ENCODE measurements at regions not wholly inside any gene's neighbourhood (a gene's known extent, or its start where the extent isn't known, plus 50 kb on each side); places are given as distances from the start of the nearest gene placed in this dataset.
"Not testable (repeated sequence)": the region's sequence is repeated elsewhere in the genome, so short reads cannot be mapped to it uniquely, and the experiment has no call there.

DNA sequence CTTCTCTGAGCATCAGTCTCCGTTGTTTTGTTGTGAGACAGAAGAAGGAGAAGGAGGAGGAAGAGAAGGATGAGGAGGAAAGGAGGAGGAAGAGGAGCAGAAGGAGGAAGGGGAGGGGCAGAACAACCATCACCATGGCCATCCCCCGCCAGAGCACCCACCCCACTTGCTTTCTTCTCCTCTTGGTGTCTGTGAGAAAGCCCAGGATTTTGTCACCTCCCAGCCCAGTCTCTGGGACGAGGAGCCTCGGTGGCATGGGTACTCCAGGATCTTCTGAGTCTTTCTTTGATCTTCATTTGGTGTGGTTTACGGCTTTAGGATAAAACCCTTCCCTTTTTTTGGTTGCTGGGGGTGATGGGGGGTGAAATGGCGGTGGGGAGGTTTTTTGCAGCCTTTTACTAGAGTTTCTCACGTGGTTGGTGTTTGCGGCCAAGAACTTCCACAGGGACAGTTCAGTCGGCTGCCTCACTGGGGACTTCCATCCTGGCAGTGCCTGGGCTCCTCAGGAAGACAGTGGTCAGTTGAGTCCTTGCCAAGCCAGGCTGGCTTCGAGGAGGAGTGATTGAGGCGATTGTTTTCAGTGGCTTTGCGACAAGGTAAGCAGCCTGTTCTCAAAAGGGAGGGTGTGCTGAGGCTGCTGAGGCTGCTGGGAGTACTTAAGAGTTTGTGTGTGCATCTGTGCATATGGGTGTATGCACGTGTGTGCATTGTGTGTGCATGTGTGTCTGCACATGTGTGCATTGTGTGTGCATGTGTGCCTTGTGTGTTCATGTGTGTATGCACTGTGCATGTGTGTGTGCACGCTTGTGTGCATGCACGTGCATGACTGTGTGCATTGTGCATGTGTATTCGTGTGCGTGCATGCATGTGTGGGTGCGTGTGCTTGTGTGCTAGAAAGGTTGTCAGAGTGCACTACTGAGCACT is 567.5 kb downstream of the TBC1D22A start:
- DNase-seq = no peak

DNA sequence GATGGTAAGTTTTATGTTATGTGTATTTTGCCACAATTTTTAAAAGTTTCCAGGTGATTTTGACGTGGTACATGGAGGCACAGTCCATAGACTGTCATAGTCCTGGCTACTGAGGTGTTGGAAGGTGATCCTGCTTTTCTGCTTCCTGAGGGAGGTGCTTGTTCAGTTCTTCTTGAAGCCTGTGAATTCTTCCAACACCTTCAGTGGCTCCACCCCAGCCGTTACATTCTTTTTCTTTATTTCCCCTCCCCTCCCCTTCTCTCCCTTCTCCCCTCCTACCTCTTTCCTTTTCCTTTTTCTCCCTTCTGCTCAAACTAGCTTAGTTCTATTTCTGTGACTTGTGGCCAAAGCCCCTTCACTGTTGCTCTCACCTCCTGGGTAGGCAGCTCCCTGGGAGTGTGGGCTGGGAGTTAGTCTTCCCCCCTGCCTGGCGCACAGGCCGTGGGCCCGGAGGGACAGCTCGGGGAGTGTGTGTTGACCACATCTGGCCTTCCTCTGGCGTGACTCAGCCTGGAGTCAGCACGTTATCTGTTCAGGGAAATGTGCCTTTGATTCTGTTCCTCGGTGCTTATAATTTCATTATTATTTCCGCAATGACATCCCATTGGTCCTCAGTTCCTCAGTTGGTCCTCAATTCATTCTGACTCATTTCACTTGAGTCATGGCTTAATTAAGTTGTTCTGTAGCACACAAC is 566.2 kb downstream of the TBC1D22A start:
- no peak for DNase-seq

DNA sequence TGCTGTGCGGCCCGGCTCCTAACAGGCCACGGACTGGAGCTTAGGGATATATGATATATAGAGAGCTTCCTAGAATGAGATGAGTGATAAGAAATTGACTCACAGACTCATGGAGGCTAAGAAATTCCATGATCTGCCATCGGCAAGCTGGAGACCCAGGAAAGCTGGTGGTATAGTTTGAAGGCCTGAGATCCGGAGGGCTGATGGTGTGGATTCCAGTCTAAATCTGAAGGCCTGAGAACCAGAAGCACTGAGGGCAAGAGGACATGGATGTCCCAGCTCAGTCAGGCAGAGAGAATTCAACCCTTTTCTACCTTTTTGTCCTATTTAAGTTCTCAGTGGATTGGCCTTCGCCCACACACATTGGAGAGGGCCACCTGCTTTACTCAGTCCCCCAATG is 564.8 kb downstream of the TBC1D22A start:
- no peak for DNase-seq

DNA sequence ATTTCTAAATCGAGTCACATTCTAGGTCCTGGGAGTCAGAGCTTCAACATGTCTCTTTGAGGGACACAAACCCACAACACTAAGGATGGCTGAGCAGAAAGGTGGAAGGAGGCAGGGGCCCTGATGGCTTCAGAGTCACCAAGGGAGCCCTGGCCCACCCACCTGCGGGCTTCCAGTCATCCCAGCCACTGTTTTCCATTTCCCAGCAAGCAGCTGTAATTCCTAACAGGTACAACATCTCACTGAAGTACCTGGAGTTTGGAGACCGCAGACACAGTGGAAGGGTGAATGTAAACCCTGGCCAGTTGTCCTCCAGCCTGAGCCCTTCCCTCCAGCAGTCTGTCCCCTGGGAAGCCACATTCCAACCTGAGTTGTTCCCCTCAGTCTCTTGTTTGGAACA is 562.8 kb downstream of the TBC1D22A start:
- no peak for DNase-seq

DNA sequence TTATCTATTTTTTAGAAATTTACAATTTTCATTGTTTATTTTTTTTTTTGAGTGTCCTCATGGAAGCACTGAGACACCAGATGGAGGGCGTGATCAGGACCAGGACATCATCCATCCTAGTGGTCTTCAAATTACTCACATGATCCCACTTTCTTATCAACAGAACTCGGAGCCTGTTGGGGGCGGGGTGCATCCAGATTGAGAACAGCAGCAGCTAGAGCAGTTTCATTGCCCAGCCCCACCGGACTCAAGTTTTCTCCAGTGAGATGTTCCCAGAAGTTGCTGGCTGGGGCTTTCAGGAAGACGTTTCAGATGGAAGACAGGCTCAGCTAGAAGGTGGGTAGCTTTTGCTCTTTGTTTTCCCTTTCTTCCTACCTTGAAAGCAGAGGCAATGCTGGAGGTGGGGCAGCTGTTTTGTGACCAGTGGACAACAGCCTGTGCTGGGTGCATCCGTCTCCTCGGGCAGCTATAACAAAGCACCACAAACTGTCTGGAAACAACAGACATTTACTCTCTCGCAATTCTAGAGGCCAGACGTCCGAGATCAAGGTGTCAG is 562.1 kb downstream of the TBC1D22A start:
- DNase-seq = no peak

DNA sequence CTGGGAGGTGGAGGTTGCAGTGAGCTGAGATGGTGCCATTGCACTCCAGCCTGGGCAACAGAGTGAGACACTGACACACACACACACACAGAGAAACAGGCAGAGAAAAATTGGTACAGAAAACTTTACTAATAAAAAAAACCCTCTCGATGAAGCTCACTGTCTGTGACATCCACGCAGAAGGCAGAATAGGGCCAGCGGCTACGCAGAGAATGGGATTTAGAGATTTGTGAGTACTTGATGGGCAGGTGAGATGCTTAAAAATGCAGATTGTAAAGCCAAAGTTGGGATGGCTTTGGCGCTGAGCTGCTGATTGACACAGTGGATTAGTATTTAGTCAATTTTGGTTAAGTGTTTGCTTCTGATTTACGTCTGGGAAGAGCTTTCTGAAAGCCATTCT is 561.1 kb downstream of the TBC1D22A start:
- no peak for DNase-seq

DNA sequence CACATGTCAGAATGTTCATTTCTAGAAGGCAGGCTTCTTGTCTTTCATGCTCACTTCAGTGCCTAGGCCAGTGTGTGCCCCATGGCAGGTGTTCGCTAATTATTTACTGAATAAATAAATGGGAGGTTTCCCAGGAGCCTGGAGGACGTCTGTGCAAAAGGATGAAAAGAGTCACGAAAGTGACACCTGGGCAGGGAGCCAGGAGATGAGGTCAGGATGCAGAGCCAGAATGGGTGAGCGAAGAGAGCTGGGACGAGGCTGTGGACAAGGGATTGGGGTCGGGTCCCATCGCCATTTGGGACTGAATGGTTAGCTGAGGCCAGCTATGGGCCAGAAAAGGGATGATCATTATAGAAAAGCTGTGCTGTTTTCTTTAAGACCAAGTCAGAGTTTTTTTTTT is 560.4 kb downstream of the TBC1D22A start:
- peak; percentile 28 for DNase-seq

DNA sequence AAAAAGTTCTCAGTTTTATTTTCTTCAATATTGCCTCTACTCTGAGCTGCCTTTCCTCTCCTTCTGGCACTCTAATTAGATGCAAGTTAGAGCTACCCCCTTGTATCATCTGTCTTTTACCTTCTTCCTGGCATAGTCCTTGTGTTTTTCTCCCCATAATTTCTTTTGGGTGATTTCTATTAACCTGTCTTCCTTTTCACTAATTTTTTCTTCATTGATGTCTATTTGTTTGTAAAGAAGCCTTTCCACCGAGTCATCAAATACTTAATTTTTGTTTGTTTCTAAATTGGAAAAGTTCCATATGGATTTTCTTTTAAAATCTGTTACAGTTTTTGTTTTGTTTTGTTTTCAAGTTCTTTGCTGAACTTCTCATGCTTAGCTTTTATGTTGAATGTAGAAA is 558.1 kb downstream of the TBC1D22A start:
- DNase-seq = no peak

DNA sequence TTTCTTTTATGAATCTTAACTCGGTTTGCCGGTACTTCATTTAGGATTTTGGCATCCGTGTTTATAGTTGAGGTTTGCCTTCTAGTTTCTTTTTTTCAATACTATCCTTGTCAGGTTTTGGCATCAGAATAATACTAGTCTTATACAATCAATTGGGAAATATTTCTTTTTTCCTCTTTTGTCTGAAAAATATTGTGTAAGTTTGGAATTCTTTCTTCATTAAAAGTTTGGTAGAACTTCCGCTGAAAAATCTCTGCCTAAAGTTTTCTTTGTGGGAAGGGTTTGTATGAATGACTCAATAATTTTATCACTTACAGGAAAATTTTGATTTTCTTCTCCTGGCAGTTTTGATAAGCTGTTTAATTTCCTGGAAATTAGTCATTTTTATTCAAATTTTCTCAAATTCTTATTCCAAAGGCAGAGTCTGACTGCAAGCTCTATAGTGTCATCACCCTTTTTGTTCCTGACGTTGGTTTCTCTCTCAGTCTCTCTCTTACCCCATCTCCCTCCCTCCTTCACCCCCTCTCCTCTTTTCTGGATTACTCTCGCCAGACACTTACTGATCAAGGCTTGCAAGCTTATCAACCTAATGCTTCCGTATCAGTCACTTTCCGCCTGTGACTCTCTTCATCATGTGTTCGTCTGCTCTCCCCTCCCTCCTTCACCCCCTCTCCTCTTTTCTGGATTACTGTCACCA is 555.7 kb downstream of the TBC1D22A start:
- DNase-seq = no peak

DNA sequence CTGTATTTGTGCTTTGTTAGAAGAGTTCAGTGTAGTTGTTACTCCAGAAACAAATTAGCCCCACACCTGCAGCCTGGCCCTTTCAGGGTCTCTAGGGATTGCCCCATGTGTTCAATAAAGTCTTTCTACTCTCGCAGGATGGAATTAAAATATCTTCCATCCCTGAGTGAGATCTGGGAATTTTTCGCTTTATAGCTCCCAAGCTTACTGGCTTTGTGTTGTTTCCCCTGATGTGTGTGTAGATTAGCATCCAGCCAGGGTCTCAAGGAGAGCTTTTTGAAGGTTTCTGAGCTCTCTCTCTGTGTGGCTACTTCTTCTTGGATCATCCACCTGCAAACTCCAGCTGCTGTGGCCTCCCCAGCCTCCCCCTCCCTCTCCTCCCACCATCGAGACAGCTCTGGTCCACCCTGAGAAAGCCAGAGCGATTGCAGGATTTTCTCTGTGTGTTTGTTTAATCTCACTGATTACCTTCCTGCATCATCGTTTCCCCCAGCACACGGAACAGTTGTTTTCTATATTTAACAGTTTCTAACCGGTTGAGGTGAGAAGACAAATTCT is 553.5 kb downstream of the TBC1D22A start:
- DNase-seq = no peak

DNA sequence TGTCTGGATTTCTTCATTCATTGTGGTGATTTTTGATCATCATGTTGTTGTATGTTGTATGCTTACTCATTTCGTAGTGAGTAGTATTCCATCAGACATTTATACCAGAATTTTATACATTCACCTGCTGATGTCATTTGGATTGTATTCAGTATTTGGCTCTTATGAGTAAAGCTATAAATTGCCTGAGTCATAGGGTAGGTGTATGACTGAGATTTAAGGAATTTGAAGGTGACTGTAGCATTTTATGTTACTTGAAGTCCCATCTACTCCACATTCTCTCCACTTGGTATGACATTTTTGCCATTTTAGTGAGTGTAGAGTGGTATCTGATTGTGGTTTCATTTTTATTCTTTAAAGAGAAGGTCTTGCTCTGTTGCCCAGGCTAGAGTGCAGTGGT is 548.2 kb downstream of the TBC1D22A start:
- no peak for DNase-seq

DNA sequence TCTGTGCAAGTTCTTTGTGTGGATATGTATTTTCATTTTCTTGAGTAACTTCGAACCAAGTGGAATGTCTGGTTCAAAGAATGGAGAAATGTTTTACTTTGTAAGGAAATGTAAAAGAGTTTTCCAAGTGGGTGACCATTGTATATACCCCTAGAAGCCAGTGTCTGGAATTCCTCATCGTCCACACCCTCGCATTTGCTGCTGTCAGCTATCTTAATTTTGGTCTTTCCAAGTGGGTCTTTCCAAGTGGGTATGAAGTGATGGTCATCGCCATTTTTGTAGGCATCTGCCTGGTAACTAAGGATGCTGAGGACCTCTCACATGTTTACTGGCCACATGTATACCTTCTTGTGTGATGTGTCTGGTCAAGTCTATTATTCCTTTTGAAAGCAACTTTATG is 547.5 kb downstream of the TBC1D22A start:
- DNase-seq = no peak

DNA sequence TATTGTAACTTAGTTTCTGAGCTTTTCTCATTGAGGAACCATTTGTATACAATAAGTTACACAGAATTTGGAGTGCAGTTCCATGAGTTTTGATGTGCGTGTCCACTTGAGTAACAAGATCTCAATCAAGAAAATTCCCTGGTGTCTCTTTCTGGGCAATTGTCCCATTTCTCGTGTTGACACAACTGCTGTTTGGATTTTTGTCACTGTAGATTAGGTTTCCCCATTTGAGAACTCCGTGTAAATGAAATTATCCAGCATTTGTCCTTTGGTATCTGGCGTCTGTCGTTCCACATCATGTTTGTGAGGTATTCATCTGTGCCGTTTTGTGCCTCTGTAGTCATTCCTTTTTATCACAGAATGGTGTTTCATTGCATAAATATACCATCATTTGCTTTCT is 547.0 kb downstream of the TBC1D22A start:
- no peak for DNase-seq

DNA sequence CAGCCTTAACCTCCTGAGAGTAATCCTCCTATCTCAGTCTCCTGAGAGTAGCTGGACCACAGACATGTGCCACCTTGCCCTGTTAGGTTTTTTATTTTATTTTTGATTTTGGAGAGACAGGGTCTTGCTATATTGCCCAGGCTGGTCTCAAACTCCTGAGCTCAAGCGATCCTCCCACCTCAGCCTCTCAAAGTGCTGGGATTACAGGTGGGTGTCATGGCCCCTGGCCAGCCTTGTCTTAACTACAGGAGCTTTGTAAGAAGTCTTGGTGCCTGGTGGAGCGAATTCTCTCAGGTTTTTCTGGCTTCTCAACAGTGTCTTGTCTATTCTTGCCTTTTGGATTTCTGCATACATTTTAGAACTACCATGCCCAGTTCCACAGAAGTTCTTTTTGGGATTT is 546.4 kb downstream of the TBC1D22A start:
- DNase-seq = no peak

DNA sequence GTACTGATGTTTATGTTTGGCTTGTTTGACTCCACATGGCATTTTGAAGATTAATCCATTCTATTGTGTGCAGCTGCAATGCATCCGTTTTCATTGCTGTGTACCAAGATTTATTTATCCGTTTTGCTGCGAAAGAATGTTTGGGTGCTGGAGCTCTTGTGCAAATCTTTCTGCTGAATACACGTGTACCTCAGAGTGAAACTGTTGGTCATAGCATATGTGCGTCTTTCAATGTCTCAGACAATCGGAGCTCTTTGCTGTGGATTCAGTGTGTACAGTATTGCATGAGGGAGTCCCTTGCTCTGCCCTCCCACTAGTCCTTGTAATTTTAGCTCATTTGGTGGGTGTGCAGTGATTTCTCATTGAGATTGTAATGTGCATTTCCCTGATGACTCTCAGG is 545.4 kb downstream of the TBC1D22A start:
- no peak for DNase-seq

DNA sequence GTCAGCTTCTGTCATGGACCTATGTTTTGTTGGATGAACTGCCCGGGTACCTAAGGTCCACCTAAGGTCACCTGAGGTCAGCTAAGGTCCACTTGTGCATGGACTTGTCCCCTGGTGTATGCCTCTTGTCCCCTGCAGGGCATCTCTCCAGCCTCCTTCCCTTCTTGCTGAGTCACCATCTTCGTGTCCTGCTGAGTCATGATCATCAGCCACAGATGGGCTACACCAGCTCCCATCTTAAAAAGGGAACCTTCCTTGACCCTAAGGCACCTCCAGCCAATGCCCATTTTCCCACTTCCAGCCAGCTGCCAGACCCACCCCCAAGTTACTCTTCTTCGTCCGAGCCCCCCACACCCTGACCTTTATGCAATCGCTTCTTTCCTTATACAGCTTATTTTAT is 544.9 kb downstream of the TBC1D22A start:
- no peak for DNase-seq

DNA sequence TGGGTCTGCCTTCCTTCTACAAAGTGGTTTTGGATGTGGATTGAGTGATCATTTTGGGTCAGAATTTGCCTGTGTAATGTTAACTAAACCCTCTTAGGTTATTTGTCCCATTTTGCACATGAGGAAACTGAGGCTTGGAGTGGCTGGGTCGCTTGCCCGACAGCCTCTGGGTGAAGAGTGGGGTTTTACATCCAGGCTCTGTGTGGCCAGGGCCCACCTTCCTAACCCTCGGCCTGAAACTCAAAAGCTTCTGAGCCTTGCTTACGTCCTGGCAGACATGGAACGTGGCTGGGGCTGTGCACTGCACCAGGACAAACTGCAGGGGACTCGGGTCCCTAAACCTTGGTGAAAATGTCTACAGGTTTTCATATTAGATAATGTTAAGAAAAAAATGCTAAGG is 542.4 kb downstream of the TBC1D22A start:
- DNase-seq = no peak

DNA sequence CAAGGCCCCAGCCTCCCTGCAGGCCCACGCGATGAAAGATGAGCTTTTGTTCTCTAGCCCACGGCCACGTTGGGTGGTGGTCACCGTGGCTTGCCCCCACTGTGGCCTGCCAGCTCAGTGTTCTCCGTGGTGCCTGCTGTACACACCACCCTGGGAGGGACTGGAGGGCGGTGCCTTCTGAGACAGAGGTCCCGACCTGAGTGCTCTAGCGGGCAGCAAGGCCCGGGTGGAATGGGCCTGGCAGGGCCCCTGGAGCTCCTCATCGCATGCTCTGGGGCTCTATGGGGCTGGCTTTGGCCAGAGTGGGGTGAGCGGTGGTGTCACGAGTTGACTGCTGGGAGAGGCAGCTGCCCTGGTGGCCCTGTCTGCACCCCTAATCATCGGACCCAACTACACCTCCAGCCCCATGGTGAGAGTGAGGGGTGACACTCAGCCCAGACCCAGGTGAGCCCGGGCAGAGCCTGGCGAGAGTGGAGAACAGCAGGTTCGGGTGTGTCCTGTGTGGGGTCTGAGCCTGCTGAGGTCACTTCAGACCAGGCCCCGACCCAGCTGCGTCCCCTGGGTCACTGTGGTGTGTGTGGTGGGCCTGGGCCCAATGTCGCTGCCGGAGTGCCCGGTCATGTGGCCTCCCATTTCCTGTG is 541.9 kb downstream of the TBC1D22A start:
- no peak for DNase-seq

DNA sequence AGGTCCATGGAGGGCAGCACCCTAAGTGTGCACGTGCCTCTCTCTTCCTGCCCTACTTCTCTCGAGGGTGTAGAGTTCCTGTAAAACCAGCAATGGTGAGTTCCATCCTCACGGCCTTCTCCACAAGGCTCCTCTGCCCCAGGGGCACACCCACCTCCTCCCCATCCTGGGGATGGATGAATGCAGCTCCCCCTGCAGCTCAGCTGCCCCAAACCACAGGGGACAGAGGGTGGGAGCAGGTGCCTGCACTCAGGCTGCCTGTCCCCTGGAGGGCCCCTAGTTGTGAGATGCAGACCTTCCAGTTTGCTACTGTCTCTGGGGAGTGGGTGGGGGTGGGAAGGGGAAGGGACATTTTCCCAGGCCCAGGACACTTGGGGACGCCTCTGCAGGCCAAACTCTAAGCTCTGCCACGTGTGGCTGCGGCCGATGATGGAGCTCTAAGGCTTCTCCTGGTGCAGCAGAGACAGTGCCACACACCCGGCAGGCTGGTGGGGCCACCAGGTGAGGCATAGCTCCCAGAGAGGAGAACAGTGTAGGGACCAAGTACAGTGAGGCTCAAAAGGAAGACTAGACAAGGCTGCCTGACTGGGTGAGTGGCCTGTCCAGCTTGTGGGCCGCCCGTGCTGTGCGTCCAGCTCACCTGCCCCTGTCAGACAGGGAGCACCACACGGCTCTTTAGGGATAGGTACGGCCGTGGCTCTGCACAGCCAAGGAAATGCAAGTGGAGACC is 540.9 kb downstream of the TBC1D22A start:
- DNase-seq = no peak

DNA sequence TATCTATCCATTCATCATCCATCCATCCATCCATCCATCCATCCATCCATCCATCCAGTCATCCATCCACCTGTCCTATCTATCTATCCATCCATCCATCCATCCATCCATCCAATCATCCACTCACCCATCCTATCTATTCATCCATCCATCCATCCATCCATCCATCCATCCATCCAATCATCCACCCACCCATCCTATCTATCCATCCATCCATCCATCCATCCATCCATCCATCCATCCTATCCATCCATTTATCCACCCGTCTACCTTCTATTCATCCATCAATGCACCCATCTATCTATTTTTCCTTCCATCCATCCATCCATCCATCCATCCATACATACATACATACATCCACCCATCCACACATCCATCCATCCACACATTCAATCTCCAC is 540.1 kb downstream of the TBC1D22A start:
- not testable (repeated sequence) for DNase-seq

DNA sequence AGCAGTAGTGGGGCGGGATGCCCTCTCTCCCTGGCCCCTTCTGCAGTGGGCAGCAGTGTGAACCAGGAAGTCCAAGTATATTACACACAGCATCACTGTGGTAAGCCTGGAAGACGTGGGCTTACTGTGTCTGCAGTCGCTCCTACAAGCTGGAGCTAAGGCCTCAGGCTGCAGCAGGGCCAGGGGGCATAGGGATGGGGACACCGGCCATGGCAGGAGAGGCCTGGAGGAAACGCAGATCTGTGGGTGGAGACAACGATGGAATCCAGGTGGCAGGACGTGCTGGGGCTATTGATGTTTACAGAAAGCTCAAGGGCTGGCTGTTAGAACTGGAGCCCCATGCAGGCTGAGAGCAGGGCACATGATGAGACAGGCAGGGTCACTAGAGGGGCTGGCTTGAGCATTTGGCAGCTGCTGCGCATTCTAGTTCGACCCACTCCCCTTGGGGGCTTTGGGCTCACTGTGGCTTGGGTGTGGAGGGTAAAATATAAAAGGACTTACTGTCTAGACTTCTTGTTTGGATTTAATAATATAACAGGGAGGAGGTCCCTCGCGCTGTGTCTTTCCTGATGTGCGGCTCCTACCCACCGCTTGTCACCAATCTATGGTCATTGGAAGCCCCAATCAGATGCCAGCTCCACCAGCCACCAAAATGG is 539.5 kb downstream of the TBC1D22A start:
- no peak for DNase-seq

All from NCI-H2107 (cell line).